ENCODE measurements at regions not wholly inside any gene's neighbourhood (a gene's known extent, or its start where the extent isn't known, plus 50 kb on each side); places are given as distances from the start of the nearest gene placed in this dataset.
"Not testable (repeated sequence)": the region's sequence is repeated elsewhere in the genome, so short reads cannot be mapped to it uniquely, and the experiment has no call there.

DNA sequence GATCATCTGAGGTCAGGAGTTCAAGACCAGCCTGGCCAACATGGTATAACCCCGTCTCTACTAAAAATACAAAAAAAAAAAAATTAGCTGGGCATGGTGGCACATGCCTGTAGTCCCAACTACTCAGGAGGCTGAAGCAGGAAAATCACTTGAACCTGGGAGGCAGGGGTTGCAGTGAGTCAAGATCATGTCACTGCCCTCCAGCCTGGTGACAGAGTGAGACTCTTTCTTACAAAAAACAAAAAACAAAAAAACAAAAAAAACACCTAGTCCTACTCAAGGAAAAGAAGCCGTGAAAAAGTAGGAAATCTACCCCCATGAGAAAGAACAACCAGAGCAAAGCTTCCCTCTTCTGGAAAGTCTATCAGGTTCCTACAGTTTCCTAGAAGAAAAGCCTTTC lies 244.4 kb downstream of the PHLDA1 start:
- not testable (repeated sequence) for DNase-seq

DNA sequence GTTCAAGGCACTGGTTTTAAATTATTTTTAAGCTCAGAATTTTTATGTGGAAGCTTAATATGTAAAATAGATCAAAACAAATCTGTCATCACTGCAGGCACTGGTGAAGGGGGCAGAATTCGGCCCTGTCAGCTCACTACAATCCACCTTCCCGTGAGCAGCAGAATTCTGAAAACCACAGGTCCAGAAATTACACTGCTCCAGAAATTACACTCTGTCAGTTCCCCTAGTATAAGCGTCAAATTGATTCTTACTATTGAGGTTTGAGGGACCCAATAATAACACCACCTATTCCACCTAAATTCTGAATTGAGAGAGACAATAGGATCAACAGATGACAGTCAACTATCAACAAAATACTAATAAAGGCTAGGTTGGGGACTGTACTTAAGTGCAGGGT lies 245.5 kb downstream of the PHLDA1 start:
- DNase-seq, result no peak

DNA sequence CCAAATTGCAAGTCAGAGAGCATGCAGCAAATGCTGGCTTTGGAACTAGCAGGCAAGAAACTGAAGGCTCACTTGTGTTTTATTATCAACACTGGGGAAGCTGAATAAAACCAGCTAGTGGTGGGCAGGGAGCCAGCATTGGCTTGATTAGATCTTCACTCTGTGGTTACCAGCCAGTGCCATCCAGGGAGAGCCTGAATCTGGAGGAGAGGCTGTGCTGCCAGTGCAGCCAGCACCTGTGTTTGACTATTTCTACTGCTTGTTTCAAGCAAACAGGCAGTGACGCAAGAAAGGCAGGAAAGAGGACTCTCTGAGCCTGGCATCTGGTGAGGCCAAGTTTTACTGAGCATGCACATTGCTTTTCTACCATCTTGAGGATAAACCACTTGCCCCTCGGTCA lies 247.0 kb downstream of the PHLDA1 start:
- DNase-seq, result no peak

DNA sequence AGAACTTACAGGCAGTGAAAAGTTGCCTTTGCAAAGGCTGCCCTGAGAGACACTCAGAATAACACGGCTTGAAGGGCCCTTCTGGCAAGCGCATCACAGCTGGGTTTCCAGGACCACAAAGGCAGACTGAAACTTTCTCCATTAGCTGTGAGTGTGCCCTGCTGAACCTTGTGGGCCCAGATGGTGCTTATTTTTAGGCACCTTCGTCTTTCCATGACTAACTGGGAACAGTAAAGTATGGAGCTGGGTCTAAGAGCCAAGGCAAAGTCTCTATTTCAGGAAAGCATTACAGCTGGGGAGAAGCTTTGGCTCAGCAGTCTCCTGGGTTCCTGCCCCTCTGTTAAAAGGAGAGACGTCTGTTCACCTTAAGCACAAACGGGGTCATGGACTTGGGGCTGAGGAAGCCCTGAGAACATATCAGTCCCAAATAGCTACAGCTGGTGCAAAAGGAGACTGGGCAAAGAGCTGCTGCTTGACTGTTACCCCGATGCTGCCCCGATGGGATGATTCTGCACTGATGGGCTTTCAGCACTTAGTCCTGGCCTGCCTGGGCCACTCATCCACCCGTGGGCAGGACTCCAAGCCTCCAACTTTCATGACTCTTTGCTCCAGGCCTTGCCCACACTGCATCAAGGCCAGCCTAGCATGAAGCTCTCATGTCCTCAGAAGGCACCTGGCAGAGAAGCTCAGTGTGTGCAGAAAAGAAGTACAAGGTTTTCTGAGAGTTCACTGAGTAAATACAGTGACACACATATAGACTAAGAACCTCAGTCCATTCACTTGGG lies 248.3 kb downstream of the PHLDA1 start:
- DNase-seq, result no peak

DNA sequence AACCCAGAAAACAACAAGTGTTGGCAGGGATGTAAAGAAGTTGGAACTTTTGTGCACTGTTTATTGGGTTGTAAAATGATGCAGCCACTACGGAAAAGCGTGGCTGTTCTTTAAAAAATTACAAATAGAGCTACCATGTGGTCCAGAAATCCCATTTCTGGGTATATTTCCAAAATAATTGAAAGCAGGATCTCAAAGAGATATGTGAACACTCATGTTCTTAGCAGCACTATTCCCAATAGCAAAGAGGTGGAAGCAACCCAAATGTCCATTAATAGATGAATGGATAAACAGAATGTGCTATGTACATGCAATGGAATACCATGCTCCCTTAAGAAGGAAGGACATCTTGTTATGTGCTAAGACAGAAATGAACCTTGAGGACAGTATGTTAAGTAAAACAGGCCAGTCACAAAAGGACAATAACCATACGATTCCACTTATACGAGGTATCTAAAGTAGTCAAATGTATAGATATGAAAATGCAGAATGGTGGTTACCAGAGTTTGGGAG lies 249.5 kb downstream of the PHLDA1 start:
- no peak for DNase-seq

DNA sequence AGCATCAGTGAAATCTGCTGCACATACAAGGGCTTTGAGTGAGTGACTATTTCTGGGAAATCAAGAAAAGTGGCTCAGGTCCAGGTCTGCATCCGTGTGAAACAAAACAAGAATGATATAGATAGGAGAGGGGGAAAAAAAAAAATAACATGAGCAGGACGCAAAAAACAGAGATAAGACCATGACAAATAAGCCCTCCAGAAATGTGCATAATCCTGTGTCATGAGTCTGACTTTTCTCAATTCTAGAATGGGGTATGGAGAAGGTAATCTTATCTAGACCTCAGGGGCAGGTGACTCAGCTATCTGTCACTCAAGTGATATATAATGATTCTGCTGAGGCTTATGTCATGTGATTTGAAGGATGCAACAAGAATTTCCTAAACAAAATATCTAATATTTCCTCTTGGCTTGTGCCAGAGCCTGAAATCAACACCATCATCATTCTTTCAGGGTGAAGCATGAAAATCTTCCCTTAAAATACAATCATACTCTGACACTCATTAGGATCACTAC lies 250.0 kb downstream of the PHLDA1 start:
- DNase-seq, result no peak

DNA sequence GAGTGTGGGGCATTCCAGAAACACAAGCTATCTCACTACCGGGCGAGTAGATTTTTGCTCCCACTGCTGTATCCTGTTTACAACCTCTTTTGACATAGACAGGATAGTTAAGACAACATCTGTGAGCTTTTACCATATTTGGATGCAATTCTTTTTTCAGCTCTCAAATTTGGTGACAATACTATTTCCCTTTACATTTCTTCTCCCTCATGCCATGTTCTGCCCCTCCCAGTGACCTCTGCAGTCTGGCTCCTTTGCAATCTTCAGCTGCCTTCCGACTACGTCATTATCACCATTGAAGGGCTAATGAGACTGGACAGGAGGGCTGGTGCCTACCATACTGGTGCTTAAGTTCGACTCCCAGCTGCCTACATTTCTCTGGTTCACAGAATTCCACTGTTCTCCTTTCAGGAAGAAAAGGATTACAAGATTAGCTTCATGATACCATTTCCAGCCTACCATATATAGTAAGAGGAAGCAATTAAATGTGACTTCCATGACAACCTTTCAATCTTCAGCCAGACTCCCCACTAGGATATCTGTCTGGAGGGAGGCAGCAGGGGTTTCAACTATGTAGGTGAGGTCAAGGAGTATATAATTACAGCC lies 251.6 kb downstream of the PHLDA1 start:
- no peak for DNase-seq

DNA sequence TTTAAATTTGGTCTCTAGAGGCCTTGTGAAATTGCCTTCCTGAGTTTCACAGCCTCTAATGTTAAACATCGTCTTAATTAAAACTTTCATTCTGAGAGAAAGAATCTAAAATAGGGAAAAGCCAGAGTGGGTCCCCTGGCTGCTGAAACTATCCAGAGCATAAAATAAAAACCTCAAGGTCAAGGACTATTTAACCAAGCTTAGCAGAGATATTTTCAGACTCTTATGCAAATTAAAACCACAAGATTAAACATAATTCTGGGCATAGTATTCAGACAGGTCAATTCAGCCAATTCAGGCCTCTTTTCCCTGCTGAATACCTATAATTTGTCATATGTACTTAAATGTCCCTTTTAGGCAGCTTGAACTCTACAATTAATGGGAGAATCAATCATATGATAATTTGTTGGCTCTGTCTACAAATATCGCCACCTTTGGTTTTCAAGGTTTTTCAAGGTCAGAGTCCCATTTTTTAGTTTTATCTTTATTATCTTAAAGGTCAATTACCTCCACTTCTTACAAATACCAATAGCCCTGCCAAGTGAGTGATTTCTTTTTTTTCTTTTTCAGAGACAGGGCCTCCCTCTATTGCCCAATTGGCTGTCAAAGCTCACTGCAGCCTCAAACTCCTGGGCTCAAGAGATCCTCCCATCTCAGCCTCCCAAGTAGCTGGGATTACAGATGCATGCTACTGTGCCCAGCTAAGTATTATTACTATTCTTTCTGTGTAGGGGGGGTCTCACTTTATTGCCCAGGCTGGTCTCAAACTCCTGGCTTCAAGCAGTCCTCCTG lies 257.1 kb downstream of the PHLDA1 start:
- DNase-seq, result no peak

DNA sequence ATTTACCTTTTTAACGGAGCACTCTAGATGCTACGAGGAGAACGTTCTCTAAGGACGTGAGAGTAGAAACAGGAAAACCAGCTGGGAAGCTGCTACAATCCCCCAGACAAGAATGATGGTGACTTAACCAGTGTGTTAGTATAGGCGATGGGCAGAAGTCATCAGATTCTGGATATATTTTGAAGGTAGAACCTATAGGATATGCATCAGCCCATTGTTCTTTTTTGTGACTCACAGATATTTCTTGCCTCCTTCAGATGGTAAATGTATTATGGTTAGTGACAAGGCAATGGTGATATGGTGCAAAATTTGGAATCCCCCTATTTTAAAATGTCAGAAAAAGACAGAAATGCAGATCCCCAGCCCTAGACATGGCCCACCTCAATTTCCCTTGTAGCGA lies 258.2 kb downstream of the PHLDA1 start:
- DNase-seq, result no peak

DNA sequence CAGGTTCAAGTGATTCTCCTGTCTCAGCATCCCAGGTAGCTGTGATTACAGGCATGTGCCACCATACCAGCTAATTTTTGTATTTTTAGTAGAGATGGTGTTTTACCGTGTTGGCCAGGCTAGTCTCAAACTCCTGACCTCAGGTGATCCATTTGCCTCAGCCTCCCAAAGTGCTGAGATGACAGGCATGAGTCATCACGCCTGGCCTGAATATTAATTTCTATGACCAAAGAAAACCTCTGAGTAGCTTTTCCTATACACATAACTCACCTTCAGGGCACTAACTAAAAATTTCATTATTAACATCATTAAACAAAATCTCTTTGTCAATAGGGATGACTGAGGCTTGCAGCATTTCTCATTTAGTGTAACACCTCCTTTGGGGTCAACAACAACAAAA lies 259.6 kb upstream of the KRR1 start:
- DNase-seq, result no peak

DNA sequence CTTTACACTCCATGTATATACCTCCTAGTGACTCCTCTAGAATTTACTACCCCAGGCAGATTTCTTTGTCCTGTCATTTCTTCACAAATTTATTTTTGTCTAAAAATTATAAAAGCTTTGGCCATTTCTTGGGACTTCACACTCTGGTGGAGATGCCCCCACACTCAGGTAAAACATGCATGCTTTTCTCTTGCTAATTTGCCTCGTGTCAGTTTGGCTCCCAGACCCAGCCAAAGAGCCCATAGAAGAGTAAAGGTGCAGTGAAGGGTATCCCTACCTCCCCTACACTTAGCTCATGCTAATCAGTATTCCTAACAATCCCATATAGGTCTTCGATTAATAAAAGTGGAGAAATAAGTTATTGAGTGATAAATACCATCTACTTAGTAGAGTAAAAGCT lies 256.5 kb upstream of the KRR1 start:
- DNase-seq, result no peak

DNA sequence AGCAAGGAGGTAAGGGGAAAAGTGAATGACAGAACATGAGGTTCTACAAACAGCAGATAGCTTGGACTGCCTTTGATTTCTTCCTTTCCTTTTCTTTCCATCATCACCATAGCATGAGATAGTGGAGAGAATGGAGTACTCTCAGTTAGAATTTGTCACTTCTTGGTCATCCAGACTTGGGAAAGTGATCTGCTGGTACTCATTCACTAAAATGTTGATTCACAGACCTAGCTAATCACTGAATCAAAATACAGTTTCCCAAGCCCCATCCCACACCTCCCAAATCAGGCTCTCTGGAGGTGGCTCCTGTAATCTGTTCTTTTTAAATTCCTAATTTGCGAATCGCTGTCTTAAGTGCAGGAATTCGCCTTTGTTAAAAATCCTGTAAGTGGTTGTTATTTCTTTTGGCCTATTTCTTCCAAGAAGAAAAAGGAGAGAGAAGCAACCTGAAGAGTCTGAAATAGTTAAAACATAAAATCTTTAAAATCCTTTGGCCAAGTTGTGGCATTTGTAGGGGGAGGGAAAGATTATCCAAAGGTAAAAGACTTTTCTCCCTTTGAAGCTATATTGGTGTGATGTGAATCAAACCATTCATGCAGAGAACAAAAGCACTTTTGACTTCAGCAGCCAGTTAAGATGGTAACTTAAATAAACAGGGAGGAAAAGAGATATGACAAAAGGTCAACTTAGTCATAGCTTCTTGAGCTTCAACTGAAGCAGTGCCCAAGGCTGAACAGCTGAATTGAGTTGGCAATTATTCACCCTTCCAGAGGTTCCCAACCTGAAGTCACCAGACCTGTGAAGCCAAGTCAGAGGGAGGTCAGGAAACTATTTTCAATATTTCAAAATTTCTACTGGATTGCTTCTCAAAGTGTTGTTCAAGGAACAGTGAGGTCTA lies 255.1 kb upstream of the KRR1 start:
- DNase-seq, result no peak

DNA sequence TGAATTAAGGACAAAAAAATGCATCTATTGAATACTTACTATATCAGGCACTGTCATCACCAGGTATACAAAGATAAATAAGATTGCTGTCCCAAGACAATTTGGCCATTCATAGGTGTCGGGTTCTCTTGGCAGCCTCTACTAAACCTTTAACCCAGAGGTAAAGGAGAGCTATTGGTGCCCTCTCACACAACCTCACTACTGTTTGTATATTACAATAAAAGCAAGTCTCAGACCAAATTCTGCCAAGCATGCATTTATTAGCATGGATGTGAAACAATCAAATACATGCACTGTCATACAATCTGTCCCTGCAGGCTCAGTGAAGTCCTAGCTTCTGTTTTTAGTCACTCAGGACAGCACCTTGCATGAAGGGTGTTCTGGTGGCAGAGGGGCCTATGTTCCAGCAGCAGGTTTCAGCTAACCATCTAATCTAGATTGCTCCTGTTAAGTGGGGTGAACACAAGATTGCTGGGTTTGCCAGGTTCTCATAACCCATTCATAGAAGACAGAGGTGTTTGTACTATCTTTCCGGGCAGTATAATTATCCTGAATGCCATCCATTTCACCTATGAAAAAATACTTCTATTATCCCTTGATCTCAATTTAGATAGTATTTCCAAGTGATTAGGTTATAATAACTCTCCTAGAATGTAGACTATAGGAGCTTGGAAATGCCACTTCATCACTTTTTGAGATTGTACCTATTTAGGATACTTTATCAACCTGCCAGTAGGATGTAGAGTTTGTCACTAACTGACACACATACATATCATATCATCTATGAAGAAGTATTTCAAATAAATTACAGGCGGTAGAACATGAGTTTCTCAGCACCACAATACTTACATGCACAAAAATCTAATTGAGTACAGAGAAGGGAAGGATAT lies 254.0 kb upstream of the KRR1 start:
- DNase-seq, result no peak

DNA sequence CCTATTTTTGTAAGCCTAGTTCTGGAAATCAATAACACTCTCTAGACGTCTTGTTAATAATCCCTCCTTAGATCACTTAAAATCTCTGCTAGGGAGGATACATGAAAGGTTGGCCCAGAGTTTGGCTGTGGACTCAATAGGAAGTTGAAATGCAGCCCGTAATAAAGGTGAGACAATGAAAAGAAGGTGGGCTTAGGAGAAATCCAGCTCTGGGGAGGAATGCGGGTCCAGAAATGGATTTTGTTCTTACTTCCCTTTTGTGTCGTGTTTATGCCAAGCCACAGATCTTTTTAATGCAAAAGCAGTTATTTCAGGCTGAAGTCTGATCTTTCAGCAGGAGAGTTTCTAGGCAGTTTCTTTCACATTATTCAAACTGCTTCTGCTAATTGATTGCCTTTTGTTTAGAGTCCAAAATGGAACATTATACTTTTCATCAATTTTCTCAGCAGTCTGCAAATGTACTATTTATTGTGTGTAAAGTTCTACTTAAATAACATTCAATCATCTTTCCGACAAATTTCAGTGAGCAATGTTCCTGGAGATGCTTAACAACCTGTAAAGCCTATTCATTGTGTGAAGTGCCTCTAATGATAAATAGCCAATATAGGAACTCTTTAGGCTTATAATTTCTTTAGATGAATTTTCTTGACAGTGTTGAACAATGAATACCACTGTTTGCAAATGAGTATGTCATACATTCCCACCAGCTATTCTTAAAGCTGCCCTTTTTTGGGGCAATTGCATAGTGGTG lies 252.9 kb upstream of the KRR1 start:
- no peak for DNase-seq

DNA sequence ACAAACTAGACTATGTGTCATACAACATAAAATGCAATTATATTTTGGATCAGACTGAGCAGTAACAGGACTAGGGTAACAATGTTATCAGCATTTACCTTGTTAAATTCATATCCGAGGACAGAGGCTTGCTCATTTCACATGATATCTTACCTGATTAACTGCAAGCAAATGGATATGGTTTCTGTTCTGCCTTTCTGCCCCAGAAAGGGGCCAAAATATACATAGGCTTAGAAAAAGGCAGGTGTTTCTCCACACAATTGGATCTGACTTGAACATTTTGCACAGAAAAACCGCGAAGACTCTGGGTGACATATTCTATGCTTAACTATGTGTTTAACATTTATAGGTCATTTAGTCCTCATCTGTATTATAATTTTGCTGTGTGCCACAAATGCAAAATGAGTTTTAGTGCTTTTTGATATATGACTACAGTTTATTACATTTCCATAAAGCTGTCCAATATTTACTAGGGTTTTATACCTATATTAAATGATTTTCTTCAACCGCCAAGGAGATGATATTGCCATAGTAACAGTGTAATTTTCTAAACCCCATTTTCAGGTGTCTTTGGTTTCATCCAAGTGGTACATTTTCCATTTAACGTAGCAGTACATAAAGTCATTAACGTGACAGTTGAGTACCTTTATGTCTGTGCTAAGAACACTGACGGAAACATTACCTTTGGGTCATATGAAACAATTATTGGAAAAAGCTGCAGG lies 249.3 kb upstream of the KRR1 start:
- DNase-seq, result no peak

DNA sequence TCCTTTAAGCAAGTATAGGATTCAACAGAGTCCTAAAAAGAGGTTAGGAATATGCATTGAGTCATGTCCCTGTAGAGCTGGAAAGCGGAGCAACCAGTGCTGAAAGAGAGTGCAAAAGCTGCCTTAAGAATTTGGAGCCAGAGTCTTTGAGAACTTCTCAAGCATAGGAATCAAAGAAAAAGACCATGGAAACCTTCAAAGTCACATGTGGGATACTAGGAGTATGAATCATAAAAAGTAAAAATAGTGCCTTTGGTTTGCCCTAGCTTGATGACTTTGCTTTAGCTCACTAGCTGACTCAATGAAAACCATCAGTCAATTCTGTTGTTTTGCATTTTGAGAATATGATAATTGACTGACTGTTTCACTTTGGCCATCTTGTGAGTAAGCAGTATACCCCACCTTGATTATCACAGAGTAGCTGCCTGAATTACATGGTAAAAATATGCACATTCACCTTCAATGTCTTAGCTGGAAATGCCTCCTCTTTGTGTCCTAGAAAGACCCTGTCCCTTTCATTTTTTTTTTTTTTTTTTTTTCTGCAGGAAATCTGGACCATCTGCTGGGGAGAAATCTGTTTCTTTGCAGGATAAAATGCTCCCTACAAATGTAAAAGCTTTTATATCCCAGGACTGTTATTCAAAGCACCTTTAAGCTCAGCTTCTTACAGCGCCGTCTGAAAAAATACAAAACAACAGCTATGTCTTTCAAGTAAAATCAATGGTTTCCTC lies 248.6 kb upstream of the KRR1 start:
- DNase-seq, result no peak

DNA sequence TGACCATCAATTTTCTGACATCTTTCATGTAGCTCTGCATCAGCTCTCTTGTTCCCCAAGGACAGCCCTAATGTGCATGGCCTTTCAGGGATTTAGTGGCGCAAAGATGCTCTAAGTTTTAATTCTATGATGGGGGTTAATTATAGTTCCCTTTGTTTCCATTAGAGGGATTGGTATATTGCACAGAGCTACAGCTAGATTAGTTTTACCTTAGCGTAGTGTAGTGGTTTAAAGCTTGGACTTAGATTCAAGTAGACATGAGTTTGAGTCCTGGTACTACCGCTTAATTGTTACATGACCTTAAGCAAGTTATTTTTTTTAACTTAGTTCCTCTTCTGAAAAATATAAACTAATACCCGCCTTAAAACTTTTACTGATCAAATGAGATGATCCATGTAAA lies 247.8 kb upstream of the KRR1 start:
- no peak for DNase-seq

DNA sequence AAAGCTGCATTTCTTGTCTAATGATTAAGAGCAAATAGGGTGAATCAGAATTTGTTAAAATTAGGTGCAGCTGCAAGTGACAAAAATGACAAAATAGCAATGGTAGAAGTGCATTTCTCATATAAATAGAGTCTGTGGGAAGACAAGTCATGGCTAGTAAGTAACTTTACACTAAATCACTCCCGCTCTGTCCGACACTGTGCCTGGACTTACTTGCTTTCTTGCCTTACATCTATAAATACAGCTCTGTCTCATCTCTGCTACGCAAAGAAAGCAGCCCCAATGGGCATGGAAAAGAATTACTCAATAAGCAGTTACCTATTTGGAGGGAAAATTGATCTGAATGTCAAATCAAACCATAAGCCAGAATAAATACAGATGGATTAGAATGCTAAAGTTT lies 245.4 kb upstream of the KRR1 start:
- no peak for DNase-seq

DNA sequence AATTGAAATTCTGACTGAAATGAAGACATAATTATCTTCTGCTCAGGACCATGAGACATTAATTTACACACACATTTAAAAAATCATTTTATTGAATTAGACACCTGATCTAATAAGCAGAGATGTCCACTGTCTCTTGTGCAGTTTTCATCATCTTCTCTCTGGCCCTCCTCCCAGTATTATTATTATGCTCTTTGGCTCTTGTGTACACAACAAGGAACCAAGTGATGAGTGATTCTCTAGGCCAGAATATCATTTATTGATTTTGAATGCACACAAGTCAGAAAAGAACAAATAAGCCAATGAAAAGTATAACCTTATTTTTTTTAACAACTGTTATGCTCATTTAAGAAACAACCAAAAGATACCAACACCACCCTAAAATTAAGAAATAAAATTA lies 244.7 kb upstream of the KRR1 start:
- no peak for DNase-seq

Measured in inflammatory macrophage (primary cell).